Astrocyte (in vitro differentiated cells and primary cell): ENCODE measurements at regions not wholly inside any gene's neighbourhood (a gene's known extent, or its start where the extent isn't known, plus 50 kb on each side); places are given as distances from the start of the nearest gene placed in this dataset.

ENCODE experiments used
- DNase-seq: peaks from one replicate; pipeline ENCODE4 v3.0.0-alpha.2; 2010; ENCODE audit warnings: low read depth
- FAIRE-seq: peaks from 2 replicates; lab custom pipeline; 2011; peaks lifted over from hg19 to GRCh38; lab: Jason Lieb, UNC
- H2AFZ ChIP-seq: 2 replicates; pipeline ENCODE4 v1.6.0; 2012; ENCODE audit warnings: low read depth, low read length, inconsistent platforms
- H3K27ac ChIP-seq: 2 replicates; pipeline ENCODE4 v1.5.1; 2011; ENCODE audit warnings: low read depth, low read length, inconsistent platforms
- H3K27me3 ChIP-seq: 2 replicates; pipeline ENCODE4 v1.6.0; 2011; ENCODE audit warnings: low read length, inconsistent platforms; ENCODE audit not compliant: insufficient read depth
- H3K36me3 ChIP-seq: 2 replicates; pipeline ENCODE4 v1.5.1; 2011; ENCODE audit warnings: low read length, inconsistent platforms; ENCODE audit not compliant: insufficient read depth
- H3K4me1 ChIP-seq: 2 replicates; pipeline ENCODE4 v1.5.1; 2011; ENCODE audit warnings: low read length, inconsistent platforms; ENCODE audit not compliant: insufficient read depth
- H3K4me2 ChIP-seq: 2 replicates; pipeline ENCODE4 v1.6.0; 2012; ENCODE audit warnings: low read length, inconsistent platforms
- H3K4me3 ChIP-seq: 2 replicates; pipeline ENCODE4 v1.5.1; 2011; ENCODE audit warnings: low read depth, mild to moderate bottlenecking, low read length, inconsistent platforms; ENCODE audit not compliant: insufficient read depth
- H3K79me2 ChIP-seq: 2 replicates; pipeline ENCODE4 v1.6.0; 2012; ENCODE audit warnings: mild to moderate bottlenecking, low read length, inconsistent platforms; ENCODE audit not compliant: insufficient read depth
- H3K9ac ChIP-seq: 2 replicates; pipeline ENCODE4 v1.6.0; 2012; ENCODE audit warnings: mild to moderate bottlenecking, low read length, inconsistent platforms
- H3K9me3 ChIP-seq: 2 replicates; pipeline ENCODE4 v1.5.1; 2012; ENCODE audit warnings: low read depth, mild to moderate bottlenecking, low read length, inconsistent platforms; ENCODE audit not compliant: insufficient read depth
- H4K20me1 ChIP-seq: 2 replicates; pipeline ENCODE4 v1.6.0; 2012; ENCODE audit warnings: low read length, inconsistent platforms; ENCODE audit not compliant: insufficient read depth
- H3K27ac Mint-ChIP-seq: one replicate; pipeline ENCODE4 v1.8.0; 2021; ENCODE audit warnings: mild to moderate bottlenecking, mixed read lengths; ENCODE audit not compliant: unreplicated experiment
- H3K27me3 Mint-ChIP-seq: one replicate; pipeline ENCODE4 v1.8.0; 2021; ENCODE audit warnings: low read depth, mixed read lengths; ENCODE audit not compliant: unreplicated experiment
- H3K36me3 Mint-ChIP-seq: one replicate; pipeline ENCODE4 v1.8.0; 2021; ENCODE audit warnings: low read depth, mixed read lengths; ENCODE audit not compliant: unreplicated experiment
- H3K4me1 Mint-ChIP-seq: one replicate; pipeline ENCODE4 v1.8.0; 2021; ENCODE audit warnings: low read depth, mixed read lengths; ENCODE audit not compliant: unreplicated experiment
- H3K4me3 Mint-ChIP-seq: one replicate; pipeline ENCODE4 v1.8.0; 2021; ENCODE audit warnings: mild to moderate bottlenecking, moderate library complexity, mixed read lengths; ENCODE audit not compliant: unreplicated experiment
- H3K9me3 Mint-ChIP-seq: one replicate; pipeline ENCODE4 v1.8.0; 2021; ENCODE audit warnings: mild to moderate bottlenecking, mixed read lengths; ENCODE audit not compliant: unreplicated experiment
- EZH2 ChIP-seq: IDR thresholded peaks from 2 replicates; pipeline ENCODE4 v1.6.1; 2012; ENCODE audit warnings: mild to moderate bottlenecking, low read length, inconsistent platforms; ENCODE audit not compliant: insufficient read depth
- TF ChIP-seq, protein P1 (sequence below): IDR thresholded peaks from 2 replicates; pipeline ENCODE4 v1.5.1; 2011; ENCODE audit warnings: low read depth, mild to moderate bottlenecking, inconsistent platforms, low read length, moderate library complexity; ENCODE audit not compliant: insufficient read depth

DNA sequence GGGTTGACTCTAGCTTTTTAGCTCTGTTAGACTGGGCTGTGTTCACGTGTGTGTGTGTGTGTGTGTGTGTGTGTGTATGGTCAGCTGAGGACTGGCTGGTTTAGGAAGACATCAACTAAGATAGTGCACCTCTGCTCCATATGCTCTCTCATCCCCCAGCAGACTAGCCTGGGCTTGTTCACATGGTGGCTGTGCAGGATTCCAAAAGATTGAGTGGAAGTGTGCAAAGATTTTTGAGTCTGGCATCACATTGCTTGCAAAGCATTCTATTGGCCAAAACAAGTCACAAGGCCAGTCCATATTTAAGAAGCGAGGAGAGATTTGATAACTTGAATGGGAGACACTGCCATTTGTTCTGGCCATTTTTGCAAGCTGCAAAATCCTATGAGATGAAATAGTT lies 79.7 kb upstream of the C11orf87 start:
- H3K4me1 ChIP-seq: no peaks in the 10 kb centered on the region
- no peak overlapping the region for H2AFZ ChIP-seq
- H3K9me3 ChIP-seq: no peaks in the 10 kb centered on the region
- Mint-ChIP-seq H3K4me1 (no peaks in the 10 kb centered on the region), H3K27me3 (peaks cover 2% of the 10 kb centered on the region), H3K36me3 (no peaks in the 10 kb centered on the region), H3K4me3 (no peak overlapping the region), H3K9me3 (peaks cover 4% of the 10 kb centered on the region), H3K27ac (no peak overlapping the region)
- H3K79me2 ChIP-seq: no peaks in the 10 kb centered on the region
- no peak for DNase-seq
- H3K27ac ChIP-seq: no peak overlapping the region
- no peak overlapping the region for H3K9ac ChIP-seq
- no peaks in the 10 kb centered on the region for H3K36me3 ChIP-seq
- no peak for FAIRE-seq
- H3K4me2 ChIP-seq: no peak overlapping the region
- TF ChIP-seq, protein P1, sequence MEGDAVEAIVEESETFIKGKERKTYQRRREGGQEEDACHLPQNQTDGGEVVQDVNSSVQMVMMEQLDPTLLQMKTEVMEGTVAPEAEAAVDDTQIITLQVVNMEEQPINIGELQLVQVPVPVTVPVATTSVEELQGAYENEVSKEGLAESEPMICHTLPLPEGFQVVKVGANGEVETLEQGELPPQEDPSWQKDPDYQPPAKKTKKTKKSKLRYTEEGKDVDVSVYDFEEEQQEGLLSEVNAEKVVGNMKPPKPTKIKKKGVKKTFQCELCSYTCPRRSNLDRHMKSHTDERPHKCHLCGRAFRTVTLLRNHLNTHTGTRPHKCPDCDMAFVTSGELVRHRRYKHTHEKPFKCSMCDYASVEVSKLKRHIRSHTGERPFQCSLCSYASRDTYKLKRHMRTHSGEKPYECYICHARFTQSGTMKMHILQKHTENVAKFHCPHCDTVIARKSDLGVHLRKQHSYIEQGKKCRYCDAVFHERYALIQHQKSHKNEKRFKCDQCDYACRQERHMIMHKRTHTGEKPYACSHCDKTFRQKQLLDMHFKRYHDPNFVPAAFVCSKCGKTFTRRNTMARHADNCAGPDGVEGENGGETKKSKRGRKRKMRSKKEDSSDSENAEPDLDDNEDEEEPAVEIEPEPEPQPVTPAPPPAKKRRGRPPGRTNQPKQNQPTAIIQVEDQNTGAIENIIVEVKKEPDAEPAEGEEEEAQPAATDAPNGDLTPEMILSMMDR: no peak
- TF ChIP-seq EZH2: no peak
- no peak overlapping the region for H3K4me3 ChIP-seq
- no peaks in the 10 kb centered on the region for H4K20me1 ChIP-seq
- no peaks in the 10 kb centered on the region for H3K27me3 ChIP-seq

DNA sequence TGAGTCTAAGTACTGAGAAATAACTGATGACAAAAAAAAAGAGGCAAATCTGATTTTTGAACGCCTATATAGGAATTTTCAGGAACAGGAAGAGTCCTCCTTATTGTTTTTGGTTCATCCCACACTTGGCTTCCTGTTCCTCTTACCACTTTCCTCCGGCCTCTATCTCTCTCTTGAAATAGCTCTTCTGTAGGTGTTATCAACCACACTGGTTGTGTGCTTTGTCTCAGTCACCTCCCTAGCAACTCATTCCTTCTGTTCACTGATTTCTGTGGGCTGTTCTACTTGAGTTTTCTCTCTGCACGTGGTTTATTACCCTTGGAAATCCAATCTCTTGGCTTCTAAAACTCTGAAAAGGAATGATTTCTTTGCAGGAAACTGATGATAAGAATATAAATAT lies 78.7 kb upstream of the C11orf87 start:
- no peaks in the 10 kb centered on the region for H3K4me1 ChIP-seq
- TF ChIP-seq EZH2: no peak
- Mint-ChIP-seq H3K27ac (no peak overlapping the region), H3K9me3 (peaks cover 4% of the 10 kb centered on the region), H3K36me3 (no peaks in the 10 kb centered on the region), H3K27me3 (peaks cover 2% of the 10 kb centered on the region), H3K4me3 (no peak overlapping the region), H3K4me1 (no peaks in the 10 kb centered on the region)
- H3K36me3 ChIP-seq: no peaks in the 10 kb centered on the region
- no peak overlapping the region for H2AFZ ChIP-seq
- FAIRE-seq (no peak), DNase-seq (no peak)
- no peaks in the 10 kb centered on the region for H3K9me3 ChIP-seq
- no peak overlapping the region for H3K27ac ChIP-seq
- H3K4me3 ChIP-seq: no peak overlapping the region
- no peaks in the 10 kb centered on the region for H4K20me1 ChIP-seq
- H3K4me2 ChIP-seq: no peak overlapping the region
- no peaks in the 10 kb centered on the region for H3K79me2 ChIP-seq
- no peak overlapping the region for H3K9ac ChIP-seq
- H3K27me3 ChIP-seq: no peaks in the 10 kb centered on the region

DNA sequence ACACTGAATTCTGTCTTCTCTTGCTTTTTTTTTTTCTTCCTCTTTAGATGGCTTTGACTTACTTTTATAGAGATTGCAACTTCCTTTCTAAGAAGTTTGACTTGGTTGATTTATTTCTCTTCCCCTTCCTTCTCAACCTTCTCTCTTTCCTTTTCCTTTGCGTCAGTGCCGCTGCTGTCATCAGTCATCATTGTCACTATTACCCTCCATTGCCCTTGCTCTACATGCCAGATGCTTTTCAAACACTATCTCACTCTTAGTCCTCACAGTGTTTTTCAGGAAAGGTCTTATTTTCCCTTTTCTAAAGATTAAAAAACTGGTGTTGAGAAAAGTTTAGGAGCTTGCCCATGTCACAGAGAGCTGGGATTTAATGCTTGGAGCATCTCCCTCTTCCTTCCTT lies 74.7 kb upstream of the C11orf87 start:
- DNase-seq (no peak), FAIRE-seq (no peak)
- Histone ChIP-seq H3K27ac (no peak overlapping the region), H3K9me3 (no peaks in the 10 kb centered on the region), H2AFZ (no peak overlapping the region), H3K9ac (no peak overlapping the region), H3K79me2 (no peaks in the 10 kb centered on the region), H3K4me3 (no peak overlapping the region), H3K36me3 (no peaks in the 10 kb centered on the region), H3K4me2 (no peak overlapping the region), H4K20me1 (no peaks in the 10 kb centered on the region), H3K4me1 (no peaks in the 10 kb centered on the region), H3K27me3 (no peaks in the 10 kb centered on the region)
- no peak overlapping the region for H3K4me3 Mint-ChIP-seq
- no peak overlapping the region for H3K27ac Mint-ChIP-seq
- peaks cover 1% of the 10 kb centered on the region for H3K9me3 Mint-ChIP-seq
- H3K4me1 Mint-ChIP-seq: no peaks in the 10 kb centered on the region
- H3K36me3 Mint-ChIP-seq: no peaks in the 10 kb centered on the region
- H3K27me3 Mint-ChIP-seq: peaks cover 2% of the 10 kb centered on the region
- TF ChIP-seq, protein P1: no peak
- no peak for TF ChIP-seq EZH2
